ENCODE measurements at regions not wholly inside any gene's neighbourhood (a gene's known extent, or its start where the extent isn't known, plus 50 kb on each side); places are given as distances from the start of the nearest gene placed in this dataset.

GRCh38 chrX:22627576-22627975 is 354.9 kb downstream of the CBLL2 start:
- TF ChIP-seq EZH2 (IDR thresholded peaks at IDR 0.05; ENCODE audit: low read depth) (no peak), CTCF (conservative IDR thresholded peaks at IDR 0.05) (no peak)
